Activated T-cell treated with anti-CD3 and anti-CD28 coated beads for 48 hours (primary cell): ENCODE measurements at regions not wholly inside any gene's neighbourhood (a gene's known extent, or its start where the extent isn't known, plus 50 kb on each side); places are given as distances from the start of the nearest gene placed in this dataset.

ENCODE experiments used
- DNase-seq: peaks from one replicate; pipeline ENCODE4 v3.0.0-alpha.2; 2020; ENCODE audit warnings: low read depth

DNA sequence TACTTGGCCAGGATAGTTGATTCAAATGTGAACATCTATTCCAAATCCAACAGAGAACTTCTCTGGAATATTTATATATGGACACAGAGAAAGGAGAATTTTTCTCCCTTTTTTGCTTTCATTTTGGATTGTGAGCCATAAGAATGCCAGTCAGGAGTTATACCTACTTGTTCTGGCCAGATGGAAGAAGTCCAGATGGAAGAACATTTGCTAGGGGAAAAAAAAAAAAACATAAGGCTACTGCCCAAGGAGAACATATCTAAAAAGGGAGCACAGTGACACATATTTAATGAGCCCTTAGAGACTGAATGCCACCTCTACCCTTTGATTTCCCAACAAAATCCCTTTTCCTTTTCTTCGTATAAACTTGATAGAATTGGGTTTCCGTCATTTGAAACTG, 61.7 kb upstream of the PPP2R2B start:
- no peak for DNase-seq

DNA sequence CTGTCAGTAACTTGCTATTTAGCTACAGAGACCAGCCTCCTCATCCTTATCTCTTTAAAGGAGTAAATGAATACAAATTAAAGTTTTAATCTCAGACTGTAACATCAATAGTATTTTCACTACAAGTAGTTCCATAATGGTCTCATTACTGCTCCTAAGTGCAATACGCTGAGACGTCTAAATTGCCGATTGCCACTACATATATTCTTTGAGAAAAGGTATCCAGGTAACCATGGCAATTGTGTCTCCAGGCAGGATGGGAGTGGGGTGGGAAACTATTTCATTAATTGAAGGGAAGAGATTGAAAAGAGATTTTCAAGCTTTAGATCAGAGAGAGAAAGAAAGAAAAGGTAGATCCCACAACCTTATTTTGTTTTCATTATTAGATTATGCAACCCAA, 65.5 kb upstream of the PPP2R2B start:
- DNase-seq = no peak

DNA sequence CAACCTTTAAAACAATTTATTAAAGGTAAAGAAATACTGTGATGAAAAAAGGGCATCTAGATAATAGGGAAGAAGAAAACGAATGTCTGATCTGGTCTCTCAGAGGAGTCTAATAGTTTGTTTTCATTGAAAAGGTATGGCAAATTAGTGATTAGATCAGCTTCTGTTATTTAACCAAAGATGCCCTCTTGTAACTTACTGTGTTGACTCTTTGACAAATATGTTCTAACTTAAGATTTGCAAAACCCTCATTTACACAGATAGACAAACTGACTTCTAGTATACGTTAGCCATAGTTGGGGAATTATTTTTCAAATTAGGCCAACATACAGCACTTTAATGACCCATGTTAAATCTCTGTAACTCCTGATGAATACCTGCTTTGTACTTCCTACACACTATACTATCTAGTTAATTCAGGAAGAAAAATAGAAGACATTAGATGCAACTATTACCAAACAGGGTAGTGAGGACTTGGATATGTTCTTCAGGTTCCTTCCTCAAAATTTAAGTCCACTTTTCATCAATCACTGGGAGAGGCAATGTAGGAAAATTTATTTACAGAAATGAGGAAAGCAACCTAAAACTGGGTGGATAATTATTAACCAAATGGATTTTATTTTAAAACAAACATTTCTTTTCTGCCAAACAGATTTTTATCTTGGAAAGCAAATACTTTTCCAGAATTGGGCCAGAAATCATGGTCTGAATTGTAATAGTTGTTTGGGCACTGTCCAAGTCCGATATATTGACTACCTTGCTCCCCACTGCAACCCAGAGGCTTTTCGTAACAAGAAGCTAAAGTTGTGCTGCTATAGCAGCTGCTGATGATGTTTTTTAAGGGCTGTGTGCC, 66.4 kb upstream of the PPP2R2B start:
- no peak for DNase-seq

DNA sequence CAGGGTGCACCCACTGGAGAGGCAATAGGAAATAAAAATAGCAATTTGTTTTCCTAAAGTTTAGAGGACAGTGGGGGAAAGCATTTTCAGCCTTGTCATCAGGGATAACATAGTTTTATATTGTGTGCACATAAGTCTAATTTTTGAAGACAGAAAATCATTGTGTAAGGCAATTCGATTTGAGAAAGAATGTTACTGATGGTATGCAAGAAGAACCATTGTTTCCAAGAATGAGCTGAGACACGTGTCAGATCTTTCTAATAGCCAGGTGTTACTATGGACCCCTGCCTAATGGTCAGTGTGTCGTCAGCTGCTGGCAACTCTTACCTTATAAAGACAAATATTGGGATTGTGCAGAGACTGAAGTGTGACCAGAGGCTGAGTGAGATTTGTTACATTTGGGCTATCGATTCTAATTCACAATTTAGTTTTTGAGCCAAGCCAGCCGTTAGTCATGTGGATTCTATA, 67.1 kb upstream of the PPP2R2B start:
- DNase-seq = no peak

DNA sequence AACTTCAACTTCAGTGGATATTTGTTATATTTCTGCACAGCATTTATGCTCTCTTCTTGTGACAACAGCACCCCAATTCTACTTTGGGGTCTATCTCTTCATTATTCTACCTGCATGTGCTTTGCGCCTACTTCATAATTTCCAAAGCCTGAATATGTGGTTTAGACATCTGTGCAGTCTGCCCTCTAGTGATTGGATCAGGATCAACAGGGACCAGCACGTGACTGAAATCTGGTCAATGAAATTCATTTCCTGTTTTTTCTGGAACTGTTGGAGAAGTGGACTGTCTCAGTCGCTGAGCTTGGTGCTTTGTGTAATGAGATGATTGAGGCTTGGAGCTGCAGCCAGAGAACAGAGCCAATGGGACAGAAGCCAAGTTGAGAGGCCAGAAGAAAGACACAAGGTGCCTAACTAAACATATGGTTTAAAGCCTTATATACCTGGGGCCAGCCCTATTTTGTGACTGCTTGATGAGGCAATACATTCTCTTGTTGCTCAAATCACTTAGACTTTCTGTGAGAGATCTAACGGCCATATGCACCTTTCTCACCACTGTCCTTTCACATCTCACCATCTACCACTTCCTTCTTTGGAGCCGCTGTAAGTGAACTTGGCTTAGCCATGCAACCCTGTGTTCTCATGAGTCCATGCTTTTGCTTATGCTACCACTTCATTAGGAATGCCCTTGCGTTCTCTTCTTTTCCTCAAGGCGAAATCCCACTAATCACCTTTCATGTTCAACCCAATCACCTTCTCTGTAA, 68.8 kb upstream of the PPP2R2B start:
- DNase-seq = peak; percentile 4

DNA sequence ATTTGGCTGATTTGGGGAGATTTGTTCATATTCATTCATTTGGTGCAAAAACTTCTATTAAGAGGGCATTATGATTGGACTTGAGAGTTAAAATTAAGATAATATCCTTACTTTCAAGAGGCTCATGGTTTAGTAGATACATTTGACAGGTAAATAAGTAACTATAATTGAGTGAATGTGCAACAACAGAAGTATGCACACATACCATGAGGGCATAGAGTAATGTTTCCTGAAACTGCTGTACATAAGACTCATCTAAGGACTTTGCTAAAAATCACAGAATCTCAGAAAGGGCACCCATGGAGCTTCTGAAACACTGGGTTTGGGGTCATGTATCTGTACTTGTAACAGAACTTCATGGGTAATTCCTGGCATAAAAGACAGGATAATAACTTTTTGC, 70.1 kb upstream of the PPP2R2B start:
- no peak for DNase-seq

DNA sequence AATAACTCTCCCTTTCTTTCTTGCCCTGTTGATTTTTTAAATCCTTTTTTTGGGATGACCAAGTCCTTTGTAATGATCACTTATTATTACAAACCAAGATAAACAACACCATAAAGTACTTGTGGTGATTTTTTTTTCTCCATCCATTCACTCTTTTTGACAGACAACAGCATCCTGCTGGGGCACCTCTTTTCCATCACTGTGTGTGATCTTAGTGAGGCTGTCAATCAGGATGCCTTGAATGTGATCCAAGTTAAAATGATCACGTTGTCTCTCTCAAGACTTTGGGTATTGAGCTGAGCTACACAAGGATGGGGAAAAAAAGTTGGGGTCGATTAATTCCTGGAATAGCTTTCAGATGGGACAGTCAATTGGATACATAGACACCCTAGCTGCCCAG, 73.6 kb upstream of the PPP2R2B start:
- no peak for DNase-seq

DNA sequence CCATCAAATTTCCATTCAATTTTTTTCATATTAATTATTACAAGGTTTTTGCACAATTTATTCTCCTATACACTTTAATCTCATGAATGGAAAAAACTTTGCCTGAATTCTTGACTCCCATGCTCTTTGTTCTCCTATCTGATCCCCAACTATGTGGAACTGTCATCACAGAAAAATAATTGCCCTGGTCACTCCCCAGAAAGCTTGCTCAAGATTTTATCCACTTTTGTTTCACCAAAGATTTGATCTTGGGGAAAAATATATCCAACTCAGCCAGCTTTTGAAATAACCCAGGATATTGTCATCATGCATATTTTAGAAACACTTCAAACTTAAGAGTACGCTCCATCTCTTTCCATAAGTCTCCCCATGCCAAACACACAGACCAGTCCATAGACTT, 77.7 kb upstream of the PPP2R2B start:
- no peak for DNase-seq

DNA sequence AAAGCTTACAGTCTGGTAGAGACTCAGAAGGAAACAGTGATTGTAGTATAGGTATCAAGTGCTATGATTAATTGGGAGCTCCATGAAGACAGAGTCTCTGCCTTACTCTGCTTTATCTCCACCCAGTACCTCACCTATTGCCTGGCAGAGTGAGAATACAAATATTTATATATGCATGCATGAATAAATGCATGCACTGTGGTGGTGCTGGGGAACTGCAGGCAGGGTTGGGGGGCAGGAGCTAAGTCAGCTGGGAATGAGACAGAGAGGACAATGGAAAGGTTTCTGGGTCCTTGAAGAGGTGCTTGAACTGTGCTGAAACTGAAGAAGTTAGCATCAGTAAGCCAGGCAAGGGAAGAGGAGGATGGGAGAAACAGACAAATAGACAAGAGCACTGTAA, 80.8 kb upstream of the PPP2R2B start:
- DNase-seq = no peak

DNA sequence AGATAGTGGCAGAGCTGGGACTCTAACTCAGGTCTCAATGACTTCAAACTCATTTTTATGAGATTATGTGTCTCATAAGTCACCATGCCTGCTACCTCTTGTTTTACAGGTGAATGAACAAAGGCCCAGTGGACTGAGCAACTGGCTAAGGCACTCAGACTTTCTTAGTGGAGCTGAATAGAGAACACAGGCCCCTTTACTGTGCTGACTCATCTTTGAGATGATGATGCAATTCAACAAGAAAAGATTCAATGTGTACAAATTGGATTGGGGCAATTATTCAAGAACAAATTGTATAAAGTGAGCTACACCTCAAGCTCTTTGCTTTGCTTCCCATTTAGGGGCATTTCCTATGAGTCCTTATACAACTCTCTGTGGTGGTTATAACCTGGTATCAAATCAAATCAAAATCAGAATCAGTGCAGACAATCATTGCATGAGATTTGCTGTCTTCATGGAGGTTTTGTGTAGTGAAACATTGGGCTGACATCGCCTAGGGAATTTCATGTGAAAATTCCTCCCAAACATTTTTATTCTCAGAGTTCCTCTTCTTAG, 84.3 kb upstream of the PPP2R2B start:
- DNase-seq = no peak

DNA sequence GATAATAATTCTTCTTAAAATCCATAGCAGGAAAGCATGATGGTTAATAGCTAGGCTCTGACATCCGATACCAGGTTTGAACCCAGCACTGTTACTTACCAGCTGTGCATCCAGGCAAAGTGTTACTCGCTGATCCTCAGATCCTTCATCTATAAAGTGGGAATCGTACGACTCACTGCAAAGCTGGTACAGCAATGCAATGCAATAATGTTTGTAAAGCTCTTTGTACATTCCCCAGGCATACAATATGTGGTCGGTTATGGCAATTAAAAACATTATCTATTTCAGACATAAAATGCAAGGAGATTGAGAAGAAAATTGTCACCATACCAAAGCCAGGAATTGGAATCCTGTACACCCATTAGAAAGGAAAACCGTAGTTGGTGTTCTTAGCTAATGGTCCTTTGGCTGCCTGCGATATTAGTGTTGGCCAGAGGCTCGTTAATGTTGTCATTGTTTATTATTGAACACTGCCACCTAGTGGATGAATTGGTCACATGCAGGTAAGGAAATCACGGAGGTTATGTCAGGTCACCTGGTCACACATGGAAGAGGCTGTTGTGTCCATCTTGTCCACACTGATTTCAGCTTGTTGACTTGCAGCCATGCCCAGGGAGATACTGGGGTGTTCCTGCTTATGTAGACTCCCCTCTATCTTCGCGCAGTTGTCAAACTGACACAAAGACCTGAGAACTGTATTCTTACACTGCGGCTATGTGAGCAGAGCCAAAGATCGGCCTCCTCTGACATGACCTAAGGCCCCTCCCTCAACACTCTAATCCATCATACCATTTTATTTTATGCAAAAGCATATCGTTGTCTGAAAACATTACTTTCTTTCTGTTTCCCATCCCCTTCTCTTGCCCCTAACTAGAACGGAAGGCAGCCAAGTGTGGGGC, 87.5 kb upstream of the PPP2R2B start:
- peak; percentile 4 for DNase-seq

DNA sequence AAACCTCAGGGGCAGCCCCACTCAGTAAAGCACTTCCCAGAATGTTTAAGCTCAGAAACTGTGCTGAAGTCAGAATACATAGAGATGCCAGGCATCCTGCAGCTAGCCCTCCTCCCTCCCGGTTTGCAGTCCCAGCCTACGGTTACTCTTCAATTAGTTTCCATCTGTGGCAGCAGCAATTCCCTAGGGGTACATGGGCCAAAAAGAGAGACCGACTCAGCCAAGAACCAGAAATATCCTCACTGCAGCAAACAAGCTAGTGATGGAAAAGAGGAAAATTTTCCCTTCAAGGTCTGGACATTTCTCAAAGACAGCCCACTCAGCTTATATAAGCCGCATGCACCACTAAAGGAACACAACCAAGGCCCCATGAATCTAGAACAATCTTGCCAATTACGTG, 89.1 kb upstream of the PPP2R2B start:
- no peak for DNase-seq

DNA sequence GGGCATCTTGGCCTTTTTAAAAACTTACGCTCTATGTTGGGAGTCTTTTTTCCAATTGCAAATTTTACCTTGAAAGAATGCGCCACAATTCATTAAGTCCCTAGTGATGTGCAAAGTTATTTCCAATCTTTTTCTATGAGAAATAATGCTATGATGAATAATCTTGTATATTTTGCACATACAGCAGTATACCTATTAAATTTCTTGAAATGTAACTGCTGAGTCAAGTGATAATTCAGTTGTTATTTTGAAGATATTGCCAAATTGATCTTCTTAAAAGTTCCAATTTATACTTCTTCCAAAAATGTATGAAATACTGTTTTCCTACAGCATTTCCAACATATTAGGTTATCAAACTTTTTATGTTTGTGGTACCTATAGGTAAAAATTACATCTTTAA, 92.8 kb upstream of the PPP2R2B start:
- DNase-seq = no peak

DNA sequence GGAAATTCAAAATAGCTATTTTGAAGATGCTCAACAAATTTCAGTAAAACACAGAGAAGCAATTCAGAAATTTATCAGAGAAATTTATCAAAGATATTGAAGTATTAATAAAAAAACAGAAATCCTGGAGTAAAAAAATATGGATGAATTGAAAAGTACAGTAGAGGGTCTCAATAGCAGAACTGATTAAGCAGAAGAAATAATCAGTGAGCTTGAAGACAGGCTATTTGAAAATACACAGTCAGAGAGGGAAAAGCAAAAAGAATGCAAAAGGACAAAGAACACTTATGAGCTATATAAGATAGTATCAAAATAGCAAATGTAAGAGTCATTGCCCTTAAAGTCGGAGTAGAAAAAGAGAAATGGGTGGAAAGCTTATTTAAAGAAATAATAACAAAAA, 107.9 kb upstream of the PPP2R2B start:
- no peak for DNase-seq

DNA sequence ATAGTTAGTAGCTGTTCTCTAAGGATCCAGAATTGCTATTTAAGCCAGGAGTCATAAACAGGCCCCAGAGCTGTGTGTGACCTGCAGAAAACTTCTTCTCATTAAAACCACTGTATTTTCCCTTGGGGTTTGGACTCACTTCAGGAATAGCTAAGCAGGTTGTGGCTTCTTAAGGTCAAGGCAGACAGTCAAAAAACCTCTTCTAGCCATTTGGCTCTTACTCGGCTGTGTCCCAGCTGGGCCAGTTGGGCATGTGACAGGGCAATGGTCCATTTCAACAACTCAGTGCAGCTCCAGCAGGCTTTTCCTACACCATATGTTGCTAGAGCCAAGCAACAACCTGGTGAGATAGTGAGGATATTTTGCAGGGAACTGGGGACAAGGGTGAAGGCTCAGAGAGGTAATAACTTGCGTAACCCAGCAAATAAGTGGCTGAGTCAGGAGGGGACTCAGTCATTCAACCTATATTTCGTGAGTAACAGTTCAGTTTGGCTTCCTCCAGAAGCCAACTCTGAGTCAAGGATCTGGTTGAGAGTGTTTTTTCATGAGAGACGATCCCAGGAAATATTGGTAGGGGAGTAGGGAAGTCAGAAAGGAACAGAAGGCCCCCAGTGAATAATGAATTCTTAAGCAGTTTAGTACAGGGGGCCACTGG, 115.4 kb upstream of the PPP2R2B start:
- DNase-seq = no peak

DNA sequence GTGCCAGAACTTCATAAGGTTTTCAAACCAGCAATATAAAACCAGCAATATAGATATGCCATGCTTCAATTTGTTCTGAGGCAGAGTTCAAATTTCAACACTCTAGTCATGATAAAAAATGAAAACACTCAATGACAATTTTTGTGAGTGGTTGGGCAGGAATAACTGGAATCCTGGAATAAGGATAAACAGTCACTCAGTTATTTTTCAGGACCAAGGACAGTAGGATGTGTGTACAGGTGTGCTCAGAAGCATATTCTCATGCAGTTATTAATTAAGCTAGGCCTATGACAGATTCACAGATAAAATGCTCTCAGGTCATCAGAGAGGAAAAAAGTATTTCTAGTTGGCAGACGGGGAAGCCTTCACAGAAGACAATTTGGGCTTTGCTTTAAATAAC, 117.3 kb upstream of the PPP2R2B start:
- DNase-seq = no peak

DNA sequence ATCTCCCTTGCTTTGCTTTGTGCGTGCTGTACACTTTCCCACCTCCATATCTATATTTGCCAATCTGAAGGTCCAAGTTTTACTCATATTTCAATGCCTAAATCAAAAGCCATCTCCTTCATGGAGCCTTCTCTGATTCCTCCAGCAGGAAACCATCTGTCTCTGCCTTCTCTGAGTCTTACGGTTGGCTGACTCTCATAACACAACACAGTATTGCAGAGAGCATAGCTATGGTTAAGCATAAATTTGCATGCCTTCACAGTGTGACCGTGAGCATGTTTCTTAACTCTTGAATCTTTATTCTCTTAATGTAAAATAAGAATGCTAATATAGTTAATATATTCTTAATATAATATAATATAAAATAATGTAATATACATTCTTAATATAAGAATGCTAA, 136.8 kb upstream of the PPP2R2B start:
- no peak for DNase-seq

DNA sequence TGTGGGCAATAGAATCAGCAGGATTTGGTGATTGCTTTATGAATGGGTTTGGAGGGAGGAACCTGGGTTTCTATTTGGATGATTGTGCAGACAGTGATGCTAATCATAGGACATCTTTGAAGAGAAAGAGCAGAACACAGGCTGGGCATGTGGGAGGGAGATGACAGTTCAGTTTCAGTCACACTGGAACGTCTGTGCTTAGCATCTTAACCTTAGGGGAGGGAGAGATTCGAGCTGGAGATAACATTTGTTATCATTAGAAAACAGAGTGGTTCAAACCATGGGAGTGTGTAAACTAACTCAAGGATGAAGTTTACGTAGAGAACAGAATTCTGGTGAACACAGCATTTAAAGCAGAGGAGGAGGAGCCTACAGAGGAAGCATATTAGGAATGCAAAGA, 138.6 kb upstream of the PPP2R2B start:
- no peak for DNase-seq

DNA sequence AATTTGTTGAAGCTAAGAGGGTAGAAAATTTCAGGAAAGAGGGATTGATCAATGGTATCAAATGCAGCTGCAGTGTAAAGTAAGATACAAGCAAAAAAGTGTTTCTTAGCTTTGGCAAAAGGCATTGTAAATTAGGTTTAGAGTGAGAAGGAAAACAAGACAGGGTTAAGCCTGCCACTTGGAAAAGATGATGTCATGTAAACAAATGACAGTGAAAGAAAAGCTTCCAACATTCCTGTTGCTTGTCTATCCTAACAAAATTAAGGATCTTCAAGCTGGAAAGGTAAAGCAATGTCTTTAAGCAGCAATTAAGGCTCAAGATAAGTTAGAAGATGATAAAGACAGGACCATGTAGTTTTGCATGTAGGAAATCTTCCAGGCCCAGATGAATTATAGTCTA, 139.1 kb upstream of the PPP2R2B start:
- no peak for DNase-seq

DNA sequence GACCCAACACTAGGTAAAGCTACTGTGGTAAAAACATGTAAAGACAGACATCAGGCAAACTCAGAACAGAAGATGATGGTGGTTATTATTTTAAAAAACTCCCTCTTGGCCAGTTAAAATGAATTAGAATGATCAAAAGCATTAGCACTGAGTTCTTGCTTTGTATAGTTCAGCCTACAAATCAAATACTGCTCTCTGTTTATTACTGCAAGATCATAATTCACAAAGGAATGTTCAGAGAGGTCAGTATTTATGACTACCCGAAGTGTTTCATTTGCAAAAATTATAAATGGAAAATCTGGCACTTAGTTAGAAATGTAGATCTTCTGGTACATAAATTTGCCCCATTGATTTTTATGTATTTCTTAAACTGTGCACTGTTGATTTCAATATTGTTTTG, 140.3 kb upstream of the PPP2R2B start:
- no peak for DNase-seq

DNA sequence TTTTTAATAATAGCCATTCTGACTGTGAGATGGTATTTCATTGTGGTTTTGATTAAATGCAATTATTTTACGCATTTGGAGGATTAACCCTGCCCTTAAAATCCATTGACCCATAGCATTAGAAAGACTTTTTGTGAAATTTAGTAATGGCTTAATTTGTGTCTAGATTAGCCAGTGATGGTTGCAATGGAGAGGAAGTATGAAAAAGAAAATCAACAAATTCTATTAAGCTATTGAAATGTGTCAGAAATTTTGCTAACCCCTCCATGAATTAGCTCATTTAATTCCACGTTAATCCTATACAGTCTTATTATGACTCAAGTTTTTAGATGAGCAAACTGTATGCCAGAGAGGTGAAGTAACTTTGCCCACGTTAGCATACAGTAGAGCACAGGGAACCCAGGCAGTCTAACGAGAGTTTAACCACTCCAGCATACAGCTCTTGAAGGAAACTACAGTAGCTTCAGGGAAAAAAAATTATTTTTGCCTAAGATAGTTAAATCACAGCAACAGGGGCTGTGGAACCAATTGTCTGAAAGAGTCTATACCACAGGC, 158.2 kb upstream of the PPP2R2B start:
- no peak for DNase-seq
